ENCODE measurements at regions not wholly inside any gene's neighbourhood (a gene's known extent, or its start where the extent isn't known, plus 50 kb on each side); places are given as distances from the start of the nearest gene placed in this dataset.

DNA sequence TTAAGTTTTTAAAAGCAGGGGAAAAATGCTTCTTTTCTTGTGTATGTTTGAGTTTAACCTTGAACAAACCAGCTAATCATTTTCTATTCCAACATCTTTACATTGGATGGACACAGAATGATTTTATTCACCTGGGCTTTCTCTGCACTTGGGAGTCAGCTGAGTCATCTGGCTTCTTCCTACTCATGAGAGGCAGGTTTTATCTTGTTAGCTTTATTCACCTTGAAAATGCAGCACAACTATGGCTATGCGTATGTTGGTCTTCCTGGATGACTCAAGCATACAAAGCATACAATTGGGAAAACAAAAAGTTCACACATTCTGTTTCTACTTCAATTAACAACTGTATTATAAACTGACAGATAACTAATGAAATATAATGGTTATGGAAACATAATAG lies 737.7 kb downstream of the FRK start:
- DNase-seq: no peak
- ChIA-PET CTCF (no interaction called here), POLR2A (no interaction called here)
- Histone ChIP-seq H3K27ac (ENCODE audit: low read depth in 2 of 2, low read length in 1 of 2) (no peak overlapping the region), H4K20me1 (ENCODE audit: insufficient read depth) (no peaks in the 10 kb centered on the region), H3K27me3 (ENCODE audit: insufficient read depth) (no peaks in the 10 kb centered on the region), H3K9ac (no peak overlapping the region), H3K9me3 (no peaks in the 10 kb centered on the region), H3K36me3 (replicated peaks in 1 of 2; ENCODE audit: control insufficient read depth in 1 of 2, insufficient read depth in 2 of 2, low read length in 1 of 2) (no peaks in the 10 kb centered on the region), H3F3A (replicated peaks; ENCODE audit: insufficient read depth) (no peaks in the 10 kb centered on the region), H3K9me2 (no peaks in the 10 kb centered on the region), H3K4me3 (ENCODE audit: low read depth in 2 of 2, low read length in 1 of 2) (no peak overlapping the region), H3K4me1 (ENCODE audit: control insufficient read depth in 1 of 2, insufficient read depth in 2 of 2, low read depth in 1 of 2, low read length in 1 of 2) (no peaks in the 10 kb centered on the region; a peak in 1 of 4 replicates), H3K4me2 (no peak overlapping the region), H2AFZ (ENCODE audit: low read depth) (no peak overlapping the region), H3K79me2 (ENCODE audit: insufficient read depth) (no peaks in the 10 kb centered on the region)
- no peak for TF ChIP-seq NFIC (IDR thresholded peaks at IDR 0.05; ENCODE audit: borderline replicate concordance)
- no peak for TF ChIP-seq GATA2 (CRISPR knock-in tag; IDR thresholded peaks at IDR 0.05)
- TF ChIP-seq FOXM1 (IDR thresholded peaks at IDR 0.05; ENCODE audit: low read depth): no peak
- TF ChIP-seq, protein P1, sequence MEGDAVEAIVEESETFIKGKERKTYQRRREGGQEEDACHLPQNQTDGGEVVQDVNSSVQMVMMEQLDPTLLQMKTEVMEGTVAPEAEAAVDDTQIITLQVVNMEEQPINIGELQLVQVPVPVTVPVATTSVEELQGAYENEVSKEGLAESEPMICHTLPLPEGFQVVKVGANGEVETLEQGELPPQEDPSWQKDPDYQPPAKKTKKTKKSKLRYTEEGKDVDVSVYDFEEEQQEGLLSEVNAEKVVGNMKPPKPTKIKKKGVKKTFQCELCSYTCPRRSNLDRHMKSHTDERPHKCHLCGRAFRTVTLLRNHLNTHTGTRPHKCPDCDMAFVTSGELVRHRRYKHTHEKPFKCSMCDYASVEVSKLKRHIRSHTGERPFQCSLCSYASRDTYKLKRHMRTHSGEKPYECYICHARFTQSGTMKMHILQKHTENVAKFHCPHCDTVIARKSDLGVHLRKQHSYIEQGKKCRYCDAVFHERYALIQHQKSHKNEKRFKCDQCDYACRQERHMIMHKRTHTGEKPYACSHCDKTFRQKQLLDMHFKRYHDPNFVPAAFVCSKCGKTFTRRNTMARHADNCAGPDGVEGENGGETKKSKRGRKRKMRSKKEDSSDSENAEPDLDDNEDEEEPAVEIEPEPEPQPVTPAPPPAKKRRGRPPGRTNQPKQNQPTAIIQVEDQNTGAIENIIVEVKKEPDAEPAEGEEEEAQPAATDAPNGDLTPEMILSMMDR (IDR thresholded peaks at IDR 0.05): no peak
- WGBS (ENCODE audit: low lambda C conversion rate): 66% methylated on average over 1 of the region's 1 CpG

GRCh38 chr6:115319823-115320222 lies 740.9 kb downstream of the FRK start:
- 8% methylated on average over 1 of the region's 1 CpG for WGBS (ENCODE audit: low lambda C conversion rate)
- ChIA-PET POLR2A (no interaction called here), CTCF (no interaction called here)
- H3K79me2 ChIP-seq (ENCODE audit: insufficient read depth): no peaks in the 10 kb centered on the region; the same call in 1 of the 2 replicates
- H3K9me3 ChIP-seq: no peaks in the 10 kb centered on the region
- no peaks in the 10 kb centered on the region for H3F3A ChIP-seq (replicated peaks; ENCODE audit: insufficient read depth)
- no peaks in the 10 kb centered on the region for H3K36me3 ChIP-seq (replicated peaks in 1 of 2; ENCODE audit: control insufficient read depth in 1 of 2, insufficient read depth in 2 of 2, low read length in 1 of 2)
- H2AFZ ChIP-seq (ENCODE audit: low read depth): no peak overlapping the region
- no peak for DNase-seq
- H3K27me3 ChIP-seq (ENCODE audit: insufficient read depth): no peaks in the 10 kb centered on the region
- H3K4me2 ChIP-seq: no peak overlapping the region
- no peaks in the 10 kb centered on the region for H3K9me2 ChIP-seq
- H3K4me3 ChIP-seq (ENCODE audit: low read depth in 2 of 2, low read length in 1 of 2): no peak overlapping the region
- no peaks in the 10 kb centered on the region; a peak in 1 of 4 replicates for H3K4me1 ChIP-seq (ENCODE audit: control insufficient read depth in 1 of 2, insufficient read depth in 2 of 2, low read depth in 1 of 2, low read length in 1 of 2)
- no peak overlapping the region for H3K27ac ChIP-seq (ENCODE audit: low read depth in 2 of 2, low read length in 1 of 2)
- no peaks in the 10 kb centered on the region for H4K20me1 ChIP-seq (ENCODE audit: insufficient read depth)
- H3K9ac ChIP-seq: no peak overlapping the region
- no peak for TF ChIP-seq SMC3 (IDR thresholded peaks at IDR 0.05; ENCODE audit: low read depth, low read length)
- no peak for TF ChIP-seq RAD21 (IDR thresholded peaks at IDR 0.05; ENCODE audit: low read length)
- no peak for TF ChIP-seq USF2 (IDR thresholded peaks at IDR 0.05; ENCODE audit: borderline replicate concordance, low read depth, low read length)
- no peak for TF ChIP-seq EP300 (IDR thresholded peaks at IDR 0.05; ENCODE audit: borderline replicate concordance in 1 of 2, low read depth in 1 of 2, low read length in 1 of 2)
- TF ChIP-seq TAF1 (IDR thresholded peaks at IDR 0.05; ENCODE audit: borderline replicate concordance, low read depth, low read length): no peak
- TF ChIP-seq GATA2 (CRISPR knock-in tag; IDR thresholded peaks at IDR 0.05): no peak
- no peak for TF ChIP-seq JUND (IDR thresholded peaks at IDR 0.05)
- TF ChIP-seq, protein P2, sequence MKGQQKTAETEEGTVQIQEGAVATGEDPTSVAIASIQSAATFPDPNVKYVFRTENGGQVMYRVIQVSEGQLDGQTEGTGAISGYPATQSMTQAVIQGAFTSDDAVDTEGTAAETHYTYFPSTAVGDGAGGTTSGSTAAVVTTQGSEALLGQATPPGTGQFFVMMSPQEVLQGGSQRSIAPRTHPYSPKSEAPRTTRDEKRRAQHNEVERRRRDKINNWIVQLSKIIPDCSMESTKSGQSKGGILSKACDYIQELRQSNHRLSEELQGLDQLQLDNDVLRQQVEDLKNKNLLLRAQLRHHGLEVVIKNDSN (IDR thresholded peaks at IDR 0.05; ENCODE audit: borderline replicate concordance, low read depth): no peak
- no peak for TF ChIP-seq RFX5 (IDR thresholded peaks at IDR 0.05; ENCODE audit: low read length)
- TF ChIP-seq POLR2AphosphoS5 (IDR thresholded peaks at IDR 0.05; ENCODE audit: low read depth, low read length): no peak
- no peak for TF ChIP-seq EZH2phosphoT487 (IDR thresholded peaks at IDR 0.05; ENCODE audit: borderline replicate concordance, low read depth)
- TF ChIP-seq, protein P3, sequence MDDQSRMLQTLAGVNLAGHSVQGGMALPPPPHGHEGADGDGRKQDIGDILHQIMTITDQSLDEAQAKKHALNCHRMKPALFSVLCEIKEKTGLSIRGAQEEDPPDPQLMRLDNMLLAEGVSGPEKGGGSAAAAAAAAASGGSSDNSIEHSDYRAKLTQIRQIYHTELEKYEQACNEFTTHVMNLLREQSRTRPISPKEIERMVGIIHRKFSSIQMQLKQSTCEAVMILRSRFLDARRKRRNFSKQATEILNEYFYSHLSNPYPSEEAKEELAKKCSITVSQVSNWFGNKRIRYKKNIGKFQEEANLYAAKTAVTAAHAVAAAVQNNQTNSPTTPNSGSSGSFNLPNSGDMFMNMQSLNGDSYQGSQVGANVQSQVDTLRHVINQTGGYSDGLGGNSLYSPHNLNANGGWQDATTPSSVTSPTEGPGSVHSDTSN (IDR thresholded peaks at IDR 0.05): no peak
- TF ChIP-seq IRF3 (IDR thresholded peaks at IDR 0.05; ENCODE audit: low read depth, low read length): no peak
- TF ChIP-seq NFIC (IDR thresholded peaks at IDR 0.05; ENCODE audit: borderline replicate concordance): no peak
- no peak for TF ChIP-seq TCF12 (IDR thresholded peaks at IDR 0.05)
- no peak for TF ChIP-seq YY1 (IDR thresholded peaks at IDR 0.05; ENCODE audit: low read depth)
- TF ChIP-seq TEAD4 (IDR thresholded peaks at IDR 0.05; ENCODE audit: borderline replicate concordance, insufficient read depth): no peak
- no peak for TF ChIP-seq SIN3A (IDR thresholded peaks at IDR 0.05; ENCODE audit: borderline replicate concordance, low read depth, low read length)

Measured in SK-N-SH (cell line).